ENCODE measurements at regions not wholly inside any gene's neighbourhood (a gene's known extent, or its start where the extent isn't known, plus 50 kb on each side); places are given as distances from the start of the nearest gene placed in this dataset.
"Not testable (repeated sequence)": the region's sequence is repeated elsewhere in the genome, so short reads cannot be mapped to it uniquely, and the experiment has no call there.

GRCh38 chr6:7028963-7029362 is 78.8 kb upstream of the RREB1 start:
- not testable (repeated sequence) for DNase-seq

GRCh38 chr6:7030968-7031367 is 76.8 kb upstream of the RREB1 start:
- DNase-seq, result not testable (repeated sequence)

DNA sequence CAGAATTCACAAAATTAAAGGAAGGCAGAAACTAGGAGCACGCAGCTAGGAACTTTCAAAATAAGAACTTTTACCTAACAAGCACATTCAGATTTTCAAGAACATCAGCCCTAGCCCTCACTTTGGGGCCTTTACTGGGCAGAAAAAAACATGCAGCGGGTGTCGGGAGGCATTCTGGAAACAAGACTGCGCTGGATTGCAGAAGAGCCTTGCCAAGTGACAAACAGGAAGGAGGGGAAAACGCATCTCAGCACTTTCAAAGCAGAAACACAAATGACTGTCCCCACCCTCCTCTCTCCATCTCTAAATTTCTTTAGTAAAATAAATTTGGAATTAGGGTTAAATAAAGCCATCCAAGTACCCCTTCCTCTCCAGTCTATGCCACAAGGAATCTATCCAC is 74.6 kb upstream of the RREB1 start:
- no peak for DNase-seq

- no peak for DNase-seq
Observed at GRCh38 chr6:7034055-7034454, 73.7 kb upstream of the RREB1 start.

DNA sequence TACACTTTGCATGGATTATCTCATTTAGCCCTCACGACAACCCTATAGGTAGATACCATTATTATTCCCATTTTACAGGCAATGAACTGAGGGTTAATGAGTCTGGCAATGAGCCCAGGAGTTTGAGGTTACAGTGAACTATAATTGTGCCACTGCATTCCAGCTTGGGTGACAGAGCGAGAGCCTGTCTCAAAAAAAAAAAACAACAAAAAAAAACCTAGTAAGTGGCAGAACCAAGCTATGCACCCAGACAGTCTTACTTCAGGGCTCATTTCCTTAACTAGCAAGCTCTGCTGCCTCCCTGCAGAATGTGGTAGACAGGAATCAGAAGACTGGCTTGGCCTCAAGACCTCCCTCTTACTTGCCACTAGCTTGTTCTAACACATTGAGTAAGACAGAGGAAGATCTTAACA is 71.9 kb upstream of the RREB1 start:
- DNase-seq, result no peak

GRCh38 chr6:7041511-7042026 is 66.2 kb upstream of the RREB1 start:
- DNase-seq, result no peak

GRCh38 chr6:7042056-7042653 is 65.6 kb upstream of the RREB1 start:
- no peak for DNase-seq

DNA sequence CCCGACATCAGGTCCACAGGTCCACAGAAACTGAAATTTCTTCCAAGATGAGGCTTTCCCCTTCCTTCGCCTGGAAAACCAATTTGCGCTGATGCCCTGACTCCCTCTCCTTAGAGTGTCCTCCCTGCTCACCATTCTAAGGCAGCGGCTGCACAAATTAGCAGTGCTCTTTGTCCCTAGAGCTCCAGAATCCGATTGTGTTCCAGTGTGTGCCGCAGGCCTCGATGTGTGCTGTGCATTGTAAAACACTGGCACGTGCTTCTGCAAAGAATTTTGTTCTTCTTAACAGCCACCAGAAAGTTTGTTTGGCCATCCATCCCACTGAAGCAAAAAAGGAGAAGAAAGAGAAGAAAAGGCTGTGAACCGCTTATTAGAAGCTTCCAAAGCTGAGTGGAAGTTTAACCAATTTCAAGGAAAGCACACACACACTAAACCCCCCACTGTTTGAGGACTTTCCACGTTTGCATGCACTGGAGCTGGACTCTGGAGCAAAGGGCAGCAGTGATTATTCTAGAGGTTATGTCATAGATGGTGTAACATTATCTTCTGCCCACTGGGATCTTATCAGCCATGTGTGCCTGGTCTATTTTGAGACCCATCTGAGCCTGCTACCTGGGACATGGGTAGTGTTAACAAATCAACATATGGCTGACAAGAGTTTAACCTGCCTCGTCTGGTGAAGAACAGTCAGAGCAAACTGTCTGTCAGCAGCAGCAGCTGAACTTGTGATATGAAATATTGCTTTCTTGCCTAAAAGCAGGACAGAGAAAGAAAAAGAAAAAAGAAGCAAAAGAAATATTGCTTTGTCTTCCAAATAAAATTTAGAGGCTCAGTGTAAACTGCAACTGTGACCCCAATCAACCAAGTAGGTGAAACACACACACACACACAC is 64.9 kb upstream of the RREB1 start:
- no peak for DNase-seq

- DNase-seq, result no peak
Observed at GRCh38 chr6:7045331-7045730, 62.4 kb upstream of the RREB1 start.

GRCh38 chr6:7045746-7046145 is 62.0 kb upstream of the RREB1 start:
- DNase-seq, result no peak

GRCh38 chr6:7047128-7047527 is 60.6 kb upstream of the RREB1 start:
- DNase-seq, result no peak

DNA sequence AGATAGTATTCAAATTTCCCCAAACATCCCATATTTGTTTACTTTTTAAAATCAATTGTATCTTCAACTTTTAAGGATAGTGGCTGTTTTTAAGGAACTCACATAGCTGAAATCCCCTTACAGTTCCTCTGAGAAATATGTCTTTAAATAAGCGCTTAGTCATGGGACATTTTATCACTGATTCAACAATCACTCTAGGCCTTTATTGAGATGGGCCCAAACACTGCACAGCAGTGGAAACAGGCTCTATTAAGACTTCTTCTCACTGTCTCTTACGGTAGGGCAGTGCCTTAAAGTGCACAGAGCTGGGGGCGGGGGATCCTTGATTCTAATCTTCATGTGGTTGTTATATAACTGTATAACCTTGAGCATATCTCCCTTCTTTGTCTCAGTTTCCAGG is 59.8 kb upstream of the RREB1 start:
- DNase-seq, result no peak

DNA sequence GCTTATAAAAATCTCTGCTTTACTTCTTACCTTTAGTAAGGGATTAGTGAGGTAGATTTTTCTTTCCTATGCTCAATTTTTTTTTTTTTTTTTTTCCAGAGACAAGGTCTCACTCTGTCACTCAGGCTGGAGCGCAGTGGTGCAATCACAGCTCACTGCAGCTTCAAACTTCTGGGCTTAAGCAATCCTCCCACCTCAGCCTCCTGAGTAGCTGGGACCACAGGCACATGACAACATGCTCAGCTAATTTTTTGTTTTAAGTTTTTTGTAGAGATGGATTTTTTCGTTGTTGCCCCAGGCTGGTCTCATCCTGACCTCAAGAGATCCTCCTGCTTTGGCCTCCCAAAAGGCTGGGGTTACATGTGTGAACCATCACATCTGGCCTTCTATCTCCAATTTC is 58.9 kb upstream of the RREB1 start:
- no peak for DNase-seq

DNA sequence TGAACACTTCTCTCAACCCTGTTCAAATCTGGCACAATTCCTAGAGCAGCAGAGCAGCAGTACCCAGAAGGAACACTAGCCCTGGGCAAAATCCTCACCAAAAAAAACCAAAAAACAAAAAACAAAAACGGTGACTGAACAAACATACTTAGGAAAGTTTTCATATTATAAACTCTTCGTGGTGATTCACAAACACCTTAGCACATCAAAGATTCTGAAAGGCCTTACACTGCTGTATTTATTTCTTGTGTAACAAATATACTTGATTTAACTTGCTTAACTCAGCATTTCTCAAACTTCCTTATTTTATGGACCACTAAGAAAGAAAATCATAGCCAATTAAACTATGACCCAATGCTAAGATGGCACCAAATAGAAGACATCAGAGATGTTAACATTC is 57.8 kb upstream of the RREB1 start:
- no peak for DNase-seq

GRCh38 chr6:7050872-7051779 is 56.6 kb upstream of the RREB1 start:
- DNase-seq, result no peak

DNA sequence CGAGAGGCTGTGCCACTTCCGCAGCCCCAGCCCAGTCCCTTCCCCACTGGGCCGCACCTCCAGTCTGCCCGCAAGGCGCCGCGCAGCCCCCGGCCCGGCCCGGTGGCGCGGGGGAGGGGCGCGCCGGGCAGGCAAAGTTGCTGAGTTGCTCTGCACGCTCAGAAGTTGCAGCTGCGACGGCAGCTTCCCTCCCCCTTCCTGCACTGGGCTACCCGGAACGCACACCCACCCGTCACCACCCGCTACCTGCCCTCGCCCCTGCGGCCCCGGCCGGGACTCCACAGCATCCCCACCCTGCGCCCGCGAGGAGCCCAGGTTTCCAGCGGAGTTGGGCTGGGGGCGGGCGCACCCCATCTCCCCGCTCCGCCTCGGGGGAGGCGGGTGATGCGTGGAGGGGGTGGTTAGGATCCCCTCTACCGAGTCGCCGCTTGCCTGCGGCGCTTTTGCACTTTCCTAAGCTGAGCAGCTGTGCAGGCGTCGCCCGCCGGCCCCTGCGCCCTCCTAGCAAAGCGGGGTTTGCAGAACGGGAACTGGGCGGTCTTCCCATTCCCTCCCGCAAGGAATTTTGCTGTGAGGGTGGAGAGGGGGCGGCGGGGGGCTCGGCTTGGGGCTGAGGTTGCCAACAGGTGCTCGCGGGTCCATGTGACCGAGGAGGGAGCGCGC is 55.9 kb upstream of the RREB1 start:
- DNase-seq, result peak; percentile 55

- peak; percentile 55 for DNase-seq
Observed at GRCh38 chr6:7052443-7053011, 55.2 kb upstream of the RREB1 start.

GRCh38 chr6:7053125-7053774 is 54.5 kb upstream of the RREB1 start:
- no peak for DNase-seq
